PFSK-1 (cell line): ENCODE measurements at regions not wholly inside any gene's neighbourhood (a gene's known extent, or its start where the extent isn't known, plus 50 kb on each side); places are given as distances from the start of the nearest gene placed in this dataset.

ENCODE experiments used
- FOXP2 ChIP-seq: optimal IDR thresholded peaks from 2 replicates; pipeline ENCODE3; 2011; ENCODE audit warnings: borderline replicate concordance, control low read depth, inconsistent platforms; ENCODE audit not compliant: insufficient read depth; ENCODE audit errors: extremely low read length, extremely low read depth
- POLR2AphosphoS5 ChIP-seq: IDR thresholded peaks from 2 replicates; pipeline ENCODE4 v1.6.1; 2012; ENCODE audit warnings: low read depth, mild to moderate bottlenecking, control low read depth, low read length, moderate library complexity
- SIN3A ChIP-seq: IDR thresholded peaks from 2 replicates; pipeline ENCODE4 v1.6.1; 2012; ENCODE audit warnings: mild to moderate bottlenecking, low read length, moderate library complexity, borderline replicate concordance; ENCODE audit not compliant: insufficient read depth
- TAF1 ChIP-seq: IDR thresholded peaks from 2 replicates; pipeline ENCODE4 v1.6.1; 2012; ENCODE audit warnings: low read length, control low read depth, borderline replicate concordance; ENCODE audit not compliant: insufficient read depth
- TF ChIP-seq, protein P1 (sequence below), 2 experiments: IDR thresholded peaks; 2 replicates each; pipeline versions ENCODE4 v1.6.1 to v1.8.0; 2011 to 2012; ENCODE audit warnings: low read depth in 2 of 2, low read length in 2 of 2, control low read depth in 1 of 2, inconsistent platforms in 1 of 2, mild to moderate bottlenecking in 1 of 2, moderate library complexity in 1 of 2; ENCODE audit not compliant: insufficient read depth in 1 of 2

DNA sequence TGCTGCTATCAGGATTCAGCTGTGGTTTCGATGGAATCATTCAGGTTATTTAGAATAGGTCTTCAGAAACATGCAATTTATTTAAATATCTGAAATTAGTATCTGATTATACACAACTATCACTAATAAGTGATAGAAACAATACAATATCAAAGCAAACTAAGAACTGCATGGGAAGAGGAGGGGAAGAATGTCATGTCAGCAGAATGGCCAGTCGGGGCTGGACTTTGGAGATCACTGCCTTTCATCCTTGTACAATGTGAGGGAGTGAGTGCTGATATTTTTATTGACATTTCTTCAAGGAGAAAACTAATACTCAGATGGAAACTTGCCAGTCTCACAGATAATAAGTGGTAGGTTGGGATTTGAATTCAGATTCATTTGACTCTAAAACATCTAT is 224.0 kb upstream of the LINC00305 start:
- TF ChIP-seq FOXP2 (no peak), TAF1 (no peak), SIN3A (no peak), POLR2AphosphoS5 (no peak)
- TF ChIP-seq, protein P1, sequence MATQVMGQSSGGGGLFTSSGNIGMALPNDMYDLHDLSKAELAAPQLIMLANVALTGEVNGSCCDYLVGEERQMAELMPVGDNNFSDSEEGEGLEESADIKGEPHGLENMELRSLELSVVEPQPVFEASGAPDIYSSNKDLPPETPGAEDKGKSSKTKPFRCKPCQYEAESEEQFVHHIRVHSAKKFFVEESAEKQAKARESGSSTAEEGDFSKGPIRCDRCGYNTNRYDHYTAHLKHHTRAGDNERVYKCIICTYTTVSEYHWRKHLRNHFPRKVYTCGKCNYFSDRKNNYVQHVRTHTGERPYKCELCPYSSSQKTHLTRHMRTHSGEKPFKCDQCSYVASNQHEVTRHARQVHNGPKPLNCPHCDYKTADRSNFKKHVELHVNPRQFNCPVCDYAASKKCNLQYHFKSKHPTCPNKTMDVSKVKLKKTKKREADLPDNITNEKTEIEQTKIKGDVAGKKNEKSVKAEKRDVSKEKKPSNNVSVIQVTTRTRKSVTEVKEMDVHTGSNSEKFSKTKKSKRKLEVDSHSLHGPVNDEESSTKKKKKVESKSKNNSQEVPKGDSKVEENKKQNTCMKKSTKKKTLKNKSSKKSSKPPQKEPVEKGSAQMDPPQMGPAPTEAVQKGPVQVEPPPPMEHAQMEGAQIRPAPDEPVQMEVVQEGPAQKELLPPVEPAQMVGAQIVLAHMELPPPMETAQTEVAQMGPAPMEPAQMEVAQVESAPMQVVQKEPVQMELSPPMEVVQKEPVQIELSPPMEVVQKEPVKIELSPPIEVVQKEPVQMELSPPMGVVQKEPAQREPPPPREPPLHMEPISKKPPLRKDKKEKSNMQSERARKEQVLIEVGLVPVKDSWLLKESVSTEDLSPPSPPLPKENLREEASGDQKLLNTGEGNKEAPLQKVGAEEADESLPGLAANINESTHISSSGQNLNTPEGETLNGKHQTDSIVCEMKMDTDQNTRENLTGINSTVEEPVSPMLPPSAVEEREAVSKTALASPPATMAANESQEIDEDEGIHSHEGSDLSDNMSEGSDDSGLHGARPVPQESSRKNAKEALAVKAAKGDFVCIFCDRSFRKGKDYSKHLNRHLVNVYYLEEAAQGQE (IDR thresholded peaks at IDR 0.05; ENCODE audit: insufficient read depth in 1 of 2, low read depth in 2 of 2, low read length in 2 of 2) = no peak

GRCh38 chr18:64365106-64365505 is 216.2 kb upstream of the LINC00305 start:
- TF ChIP-seq POLR2AphosphoS5 (no peak), SIN3A (no peak), FOXP2 (no peak), TAF1 (no peak)
- TF ChIP-seq, protein P1 (IDR thresholded peaks at IDR 0.05; ENCODE audit: insufficient read depth in 1 of 2, low read depth in 2 of 2, low read length in 2 of 2) = no peak

DNA sequence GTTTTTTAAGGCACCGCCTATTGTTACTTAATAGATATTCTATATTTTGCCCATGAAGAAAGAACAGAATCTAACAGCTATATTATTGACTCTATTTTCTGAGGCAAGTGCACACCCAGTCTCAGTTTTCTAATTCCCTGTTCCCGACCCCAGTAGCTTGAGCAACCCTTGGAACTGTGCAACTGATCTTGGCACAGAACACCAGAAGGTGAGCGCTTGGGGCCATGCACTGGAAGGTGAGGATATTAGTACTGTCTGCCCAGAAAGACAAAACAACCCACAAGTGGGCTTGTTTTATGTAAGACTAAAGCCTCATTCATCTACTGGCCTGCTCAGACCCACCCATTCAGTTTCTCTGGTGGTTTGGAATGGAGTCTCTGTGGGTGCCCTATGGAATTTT is 188.8 kb upstream of the LINC00305 start:
- TF ChIP-seq FOXP2 (no peak), POLR2AphosphoS5 (no peak)

GRCh38 chr18:64337018-64337417 is 188.1 kb upstream of the LINC00305 start:
- TF ChIP-seq TAF1 (no peak), SIN3A (no peak), POLR2AphosphoS5 (no peak), FOXP2 (no peak)
- TF ChIP-seq, protein P1 (IDR thresholded peaks at IDR 0.05; ENCODE audit: insufficient read depth in 1 of 2, low read depth in 2 of 2, low read length in 2 of 2) = no peak

- TF ChIP-seq, protein P1 (IDR thresholded peaks at IDR 0.05; ENCODE audit: insufficient read depth in 1 of 2, low read depth in 2 of 2, low read length in 2 of 2) = no peak
- TF ChIP-seq POLR2AphosphoS5 (no peak), FOXP2 (no peak), SIN3A (no peak), TAF1 (no peak)
These were observed 185.9 kb upstream of the LINC00305 start for GRCh38 chr18:64334748-64335147.
